ENCODE measurements at regions not wholly inside any gene's neighbourhood (a gene's known extent, or its start where the extent isn't known, plus 50 kb on each side); places are given as distances from the start of the nearest gene placed in this dataset.

GRCh38 chr7:68420342-68421192 is 1177.7 kb upstream of the AUTS2 start:
- TF ChIP-seq CTCF (IDR thresholded peaks at IDR 0.05; ENCODE audit: low read depth, low read length) = no peak
- TF ChIP-seq EZH2phosphoT487 (IDR thresholded peaks at IDR 0.05; ENCODE audit: low read depth) = no peak

All from OCI-LY3 (cell line).